Loucy (cell line): ENCODE measurements at regions not wholly inside any gene's neighbourhood (a gene's known extent, or its start where the extent isn't known, plus 50 kb on each side); places are given as distances from the start of the nearest gene placed in this dataset.
A peak's percentile ranks its signal among the peaks of the same experiment; 100 is the strongest.

Source experiments
- H2AFZ ChIP-seq: fragments of 200-600 bp; sonication (generic); 2 replicates; pipeline ENCODE4 v1.6.0; 2016; ENCODE audit warnings: antibody characterized with exemption, mild to moderate bottlenecking, low read length, moderate library complexity
- H3F3A ChIP-seq: fragments of 200-600 bp; 2 replicates; pipeline ENCODE4 v1.6.0; 2016; ENCODE audit warnings: antibody characterized with exemption, low read depth, mild to moderate bottlenecking
- H3K27me3 ChIP-seq: fragments of 200-600 bp; sonication (generic); 2 replicates; pipeline ENCODE4 v1.6.1; 2014; ENCODE audit warnings: low read length, mild to moderate bottlenecking; ENCODE audit not compliant: insufficient read depth, poor library complexity, severe bottlenecking
- H3K36me3 ChIP-seq: fragments of 200-600 bp; sonication (generic); 2 replicates; pipeline ENCODE4 v1.6.1; 2016; ENCODE audit warnings: low read length; ENCODE audit not compliant: insufficient read depth
- H3K4me1 ChIP-seq: fragments of 200-600 bp; sonication (generic); 2 replicates; pipeline ENCODE4 v1.5.1; 2014; ENCODE audit warnings: low read length, mild to moderate bottlenecking; ENCODE audit not compliant: insufficient read depth, poor library complexity, severe bottlenecking
- H3K4me2 ChIP-seq: fragments of 200-600 bp; sonication (generic); 2 replicates; pipeline ENCODE4 v1.6.0; 2014; ENCODE audit warnings: antibody characterized with exemption, low read length, low read depth, mild to moderate bottlenecking; ENCODE audit not compliant: poor library complexity, severe bottlenecking
- H3K4me3 ChIP-seq: fragments of 200-600 bp; sonication (generic); 2 replicates; pipeline ENCODE4 v1.5.1; 2014; ENCODE audit warnings: low read length, mild to moderate bottlenecking, mixed read lengths; ENCODE audit not compliant: poor library complexity, severe bottlenecking
- H3K79me2 ChIP-seq: fragments of 200-600 bp; sonication (generic); 2 replicates; pipeline ENCODE4 v1.6.1; 2014; ENCODE audit warnings: low read length; ENCODE audit not compliant: insufficient read depth
- H3K9ac ChIP-seq: fragments of 200-600 bp; sonication (generic); 2 replicates; pipeline ENCODE4 v1.6.0; 2014; ENCODE audit warnings: mild to moderate bottlenecking, low read depth, low read length, moderate library complexity; ENCODE audit not compliant: poor library complexity, severe bottlenecking
- H3K9me2 ChIP-seq: fragments of 200-600 bp; sonication (generic); replicated peaks from 2 replicates; pipeline ENCODE4 v1.6.1; 2016; ENCODE audit warnings: low read depth, low read length, mixed read lengths
- H3K9me3 ChIP-seq: fragments of 200-600 bp; sonication (generic); 2 replicates; pipeline ENCODE4 v1.6.1; 2014; ENCODE audit warnings: mild to moderate bottlenecking, antibody characterized with exemption, low read length, low read depth; ENCODE audit not compliant: insufficient read depth
- H4K20me1 ChIP-seq: fragments of 200-600 bp; sonication (generic); 2 replicates; pipeline ENCODE4 v1.6.0; 2014; ENCODE audit warnings: antibody characterized with exemption, low read length, mild to moderate bottlenecking; ENCODE audit not compliant: insufficient read depth, poor library complexity, severe bottlenecking
- EZH2phosphoT487 ChIP-seq: fragments of 200-600 bp; IDR thresholded peaks from 2 replicates; pipeline ENCODE4 v1.6.1; 2018; ENCODE audit warnings: antibody characterized with exemption, mild to moderate bottlenecking, moderate library complexity, borderline replicate concordance
- TF ChIP-seq, protein P1 (sequence below): fragments of 200-600 bp; sonication (generic); conservative IDR thresholded peaks from 2 replicates; pipeline ENCODE4 v1.5.1; 2014; ENCODE audit warnings: mild to moderate bottlenecking, antibody characterized with exemption, low read length

GRCh38 chr7:131007439-131008330 lies 273.7 kb upstream of the KLF14 start:
- no peaks in the 10 kb centered on the region for H3K36me3 ChIP-seq
- H3K4me2 ChIP-seq = peak overlapping the region; percentile 12
- H3K9ac ChIP-seq = no peak overlapping the region
- no peaks in the 10 kb centered on the region for H3K9me2 ChIP-seq
- no peak overlapping the region for H3K4me3 ChIP-seq
- TF ChIP-seq, protein P1, sequence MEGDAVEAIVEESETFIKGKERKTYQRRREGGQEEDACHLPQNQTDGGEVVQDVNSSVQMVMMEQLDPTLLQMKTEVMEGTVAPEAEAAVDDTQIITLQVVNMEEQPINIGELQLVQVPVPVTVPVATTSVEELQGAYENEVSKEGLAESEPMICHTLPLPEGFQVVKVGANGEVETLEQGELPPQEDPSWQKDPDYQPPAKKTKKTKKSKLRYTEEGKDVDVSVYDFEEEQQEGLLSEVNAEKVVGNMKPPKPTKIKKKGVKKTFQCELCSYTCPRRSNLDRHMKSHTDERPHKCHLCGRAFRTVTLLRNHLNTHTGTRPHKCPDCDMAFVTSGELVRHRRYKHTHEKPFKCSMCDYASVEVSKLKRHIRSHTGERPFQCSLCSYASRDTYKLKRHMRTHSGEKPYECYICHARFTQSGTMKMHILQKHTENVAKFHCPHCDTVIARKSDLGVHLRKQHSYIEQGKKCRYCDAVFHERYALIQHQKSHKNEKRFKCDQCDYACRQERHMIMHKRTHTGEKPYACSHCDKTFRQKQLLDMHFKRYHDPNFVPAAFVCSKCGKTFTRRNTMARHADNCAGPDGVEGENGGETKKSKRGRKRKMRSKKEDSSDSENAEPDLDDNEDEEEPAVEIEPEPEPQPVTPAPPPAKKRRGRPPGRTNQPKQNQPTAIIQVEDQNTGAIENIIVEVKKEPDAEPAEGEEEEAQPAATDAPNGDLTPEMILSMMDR = peak; percentile 83
- no peak for TF ChIP-seq EZH2phosphoT487
- H3K9me3 ChIP-seq = no peaks in the 10 kb centered on the region
- no peaks in the 10 kb centered on the region for H3K27me3 ChIP-seq
- peak overlapping the region; percentile 51 for H2AFZ ChIP-seq
- H3F3A ChIP-seq = no peaks in the 10 kb centered on the region
- no peaks in the 10 kb centered on the region for H3K79me2 ChIP-seq
- peaks cover 3% of the 10 kb centered on the region for H3K4me1 ChIP-seq
- no peaks in the 10 kb centered on the region for H4K20me1 ChIP-seq

GRCh38 chr7:131008840-131009711 lies 275.1 kb upstream of the KLF14 start:
- Histone ChIP-seq H3K4me1 (peaks cover 3% of the 10 kb centered on the region), H3K9me2 (no peaks in the 10 kb centered on the region), H4K20me1 (no peaks in the 10 kb centered on the region), H3F3A (no peaks in the 10 kb centered on the region), H3K4me3 (no peak overlapping the region), H3K9ac (no peak overlapping the region), H3K9me3 (no peaks in the 10 kb centered on the region), H3K4me2 (no peak overlapping the region), H3K79me2 (no peaks in the 10 kb centered on the region), H3K27me3 (no peaks in the 10 kb centered on the region), H2AFZ (no peak overlapping the region), H3K36me3 (no peaks in the 10 kb centered on the region)
- no peak for TF ChIP-seq EZH2phosphoT487
- TF ChIP-seq, protein P1 = no peak

- no peaks in the 10 kb centered on the region for H3K9me2 ChIP-seq
- H3K9ac ChIP-seq = no peak overlapping the region
- H4K20me1 ChIP-seq = no peaks in the 10 kb centered on the region
- no peak overlapping the region for H3K4me3 ChIP-seq
- no peak overlapping the region for H3K4me2 ChIP-seq
- H3K36me3 ChIP-seq = no peaks in the 10 kb centered on the region
- H3K27me3 ChIP-seq = no peaks in the 10 kb centered on the region
- peaks cover 3% of the 10 kb centered on the region for H3K4me1 ChIP-seq
- H3F3A ChIP-seq = no peaks in the 10 kb centered on the region
- TF ChIP-seq, protein P1 = no peak
- TF ChIP-seq EZH2phosphoT487 = no peak
- no peaks in the 10 kb centered on the region for H3K9me3 ChIP-seq
- H2AFZ ChIP-seq = no peak overlapping the region
- no peaks in the 10 kb centered on the region for H3K79me2 ChIP-seq
Observed at GRCh38 chr7:131010029-131010716, 276.2 kb upstream of the KLF14 start.
